Breast epithelium (tissue), 4 donors: ENCODE measurements at regions not wholly inside any gene's neighbourhood (a gene's known extent, or its start where the extent isn't known, plus 50 kb on each side); places are given as distances from the start of the nearest gene placed in this dataset.

Experiments
- DNase-seq, 2 donors: peaks; one replicate each; pipeline ENCODE4 v3.0.0-alpha.2; 2019; ENCODE audit warnings: low spot score in 2 of 2
- H3K27ac ChIP-seq, 2 donors: fragments of 200-600 bp; sonication (generic) in 1 of 2; one replicate each; pipeline ENCODE4 v1.5.1; 2016 to 2019; ENCODE audit warnings: mild to moderate bottlenecking in 1 of 2
- H3K27me3 ChIP-seq, 2 donors: fragments of 200-600 bp; sonication (generic) in 1 of 2; one replicate each; pipeline versions ENCODE4 v1.5.1 to v1.6.0; 2017 to 2019; ENCODE audit warnings: control low read depth in 1 of 2, mild to moderate bottlenecking in 1 of 2
- H3K36me3 ChIP-seq: fragments of 200-600 bp; one replicate; pipeline ENCODE4 v1.5.1; 2019
- H3K4me1 ChIP-seq, 2 donors: fragments of 200-600 bp; sonication (generic); one replicate each; pipeline ENCODE4 v1.5.1; 2016 to 2019; ENCODE audit warnings: control low read depth in 1 of 2
- H3K4me3 ChIP-seq, 3 donors: fragments of 200-600 bp; sonication (generic); 1 replicate in 2 of 3; 2 replicates in 1 of 3; pipeline ENCODE4 v1.5.1; 2016 to 2019; ENCODE audit warnings: mild to moderate bottlenecking in 3 of 3, moderate library complexity in 2 of 3
- H3K9me3 ChIP-seq, 2 donors: fragments of 200-600 bp; sonication (generic) in 1 of 2; one replicate each; pipeline ENCODE4 v1.5.1; 2016 to 2019; ENCODE audit warnings: control low read depth in 1 of 2
- CTCF ChIP-seq, 3 donors: fragments of 450-650 bp; IDR thresholded peaks; one replicate each; pipeline ENCODE4 v1.5.1; 2016 to 2017; ENCODE audit warnings: antibody characterized with exemption in 3 of 3, mild to moderate bottlenecking in 3 of 3, moderate library complexity in 3 of 3
- POLR2A ChIP-seq: fragments of 450-650 bp; IDR thresholded peaks from one replicate; pipeline ENCODE4 v1.6.1; 2016; ENCODE audit warnings: antibody characterized with exemption, mild to moderate bottlenecking, moderate library complexity
- POLR2AphosphoS5 ChIP-seq, 3 donors: sonication (generic); formaldehyde crosslinking; IDR thresholded peaks; one replicate each; pipeline ENCODE4 v1.6.1; 2017; ENCODE audit warnings: antibody characterized with exemption in 3 of 3
- intact Hi-C: fragments of 100-400 bp; cut with DNase I; formaldehyde crosslinking; loops from one replicate; pipeline ENCODE4 v1.15.1; 2023; ENCODE audit warnings: low total_unique reads

- Histone ChIP-seq H3K36me3 (no peaks in the 10 kb centered on the region), H3K9me3 (no peaks in the 10 kb centered on the region), H3K4me3 (no peak overlapping the region), H3K4me1 (no peaks in the 10 kb centered on the region), H3K27ac (no peak overlapping the region), H3K27me3 (no peaks in the 10 kb centered on the region)
- no peak for DNase-seq
- TF ChIP-seq POLR2AphosphoS5 (IDR thresholded peaks at IDR 0.05) (no peak), CTCF (IDR thresholded peaks at IDR 0.05) (no peak), POLR2A (no peak)
- intact Hi-C loops, result no loop called here
Measured at GRCh38 chr20:11162026-11162775, 488.4 kb upstream of the JAG1 start.

- H3K4me3 ChIP-seq, result no peak overlapping the region
- H3K36me3 ChIP-seq, result no peaks in the 10 kb centered on the region
- TF ChIP-seq CTCF (IDR thresholded peaks at IDR 0.05), result no peak
- TF ChIP-seq POLR2A, result no peak
- TF ChIP-seq POLR2AphosphoS5 (IDR thresholded peaks at IDR 0.05), result no peak
- DNase-seq, result no peak
- H3K27me3 ChIP-seq, result no peaks in the 10 kb centered on the region
- H3K9me3 ChIP-seq, result no peaks in the 10 kb centered on the region
- H3K4me1 ChIP-seq, result no peaks in the 10 kb centered on the region
- intact Hi-C loops, result no loop called here
- no peak overlapping the region for H3K27ac ChIP-seq
Measured at GRCh38 chr20:11165789-11166188, 492.0 kb upstream of the JAG1 start.

DNA sequence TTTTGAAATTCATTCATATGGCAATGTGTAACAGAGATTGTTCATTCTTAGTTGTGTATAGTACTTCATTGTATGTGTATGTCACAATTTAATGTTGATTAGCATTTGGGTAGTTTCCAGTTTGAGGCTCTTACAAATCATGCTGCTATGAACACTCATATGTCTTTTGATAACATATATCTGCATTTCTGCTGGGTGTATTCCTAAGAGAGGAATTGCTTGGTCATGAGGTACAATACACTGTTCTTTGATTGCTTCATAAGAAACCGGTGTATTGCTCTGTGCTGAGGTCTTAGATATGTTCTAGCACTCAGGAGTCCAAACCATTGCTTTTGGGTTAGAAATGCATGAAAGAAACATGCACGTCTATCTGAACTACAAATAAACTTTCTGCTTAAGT, 492.9 kb upstream of the JAG1 start:
- Histone ChIP-seq H3K36me3 (no peaks in the 10 kb centered on the region), H3K4me3 (no peak overlapping the region), H3K4me1 (no peaks in the 10 kb centered on the region), H3K9me3 (no peaks in the 10 kb centered on the region), H3K27me3 (no peaks in the 10 kb centered on the region), H3K27ac (no peak overlapping the region)
- no peak for TF ChIP-seq CTCF (IDR thresholded peaks at IDR 0.05)
- TF ChIP-seq POLR2A, result no peak
- TF ChIP-seq POLR2AphosphoS5 (IDR thresholded peaks at IDR 0.05), result no peak
- intact Hi-C loops, result no loop called here
- DNase-seq, result no peak

DNA sequence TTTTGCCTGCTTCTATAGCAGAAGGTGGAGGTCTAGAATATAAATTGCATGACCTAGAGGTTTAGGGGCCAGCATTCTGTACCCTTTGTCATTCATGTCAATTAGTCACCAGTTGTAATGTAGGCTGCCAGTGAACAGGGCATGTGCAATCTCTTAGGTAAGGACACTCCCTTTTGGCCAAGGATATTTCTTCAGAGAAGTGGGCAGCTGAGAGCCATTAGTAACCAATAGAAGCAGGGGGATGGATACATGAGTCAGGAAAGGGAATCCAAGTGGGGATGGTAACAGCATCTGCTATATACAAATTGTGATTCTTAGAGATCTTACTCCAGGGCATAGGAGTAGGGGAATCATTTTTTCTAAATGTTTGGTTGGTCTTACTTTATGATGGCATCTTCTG, 494.2 kb upstream of the JAG1 start:
- intact Hi-C loops, result no loop called here
- no peaks in the 10 kb centered on the region for H3K36me3 ChIP-seq
- no peaks in the 10 kb centered on the region for H3K4me1 ChIP-seq
- no peak overlapping the region for H3K4me3 ChIP-seq
- no peaks in the 10 kb centered on the region for H3K9me3 ChIP-seq
- H3K27ac ChIP-seq, result no peak overlapping the region
- H3K27me3 ChIP-seq, result no peaks in the 10 kb centered on the region
- TF ChIP-seq POLR2AphosphoS5 (IDR thresholded peaks at IDR 0.05), result no peak
- TF ChIP-seq POLR2A, result no peak
- no peak for TF ChIP-seq CTCF (IDR thresholded peaks at IDR 0.05)
- no peak for DNase-seq

DNA sequence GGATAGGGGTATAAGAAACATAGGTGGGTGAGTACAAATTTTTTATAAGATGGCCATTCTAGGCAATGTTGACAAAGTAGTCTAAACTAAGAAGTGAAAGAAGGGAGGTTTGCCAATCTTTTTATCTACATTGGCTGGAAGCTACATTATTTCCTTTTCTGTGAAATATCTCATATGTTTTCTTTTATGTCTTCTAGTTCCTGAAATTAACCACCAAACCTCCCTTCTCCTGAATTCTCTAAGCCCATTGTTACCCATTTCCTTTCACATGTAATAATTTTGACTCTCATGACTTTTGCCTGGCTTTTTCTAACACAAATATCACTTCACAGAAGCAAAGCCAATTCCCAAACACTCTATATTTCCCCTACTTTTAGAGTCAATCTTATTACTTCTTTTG, 496.2 kb upstream of the JAG1 start:
- no peak overlapping the region for H3K4me3 ChIP-seq
- H3K4me1 ChIP-seq, result no peaks in the 10 kb centered on the region
- TF ChIP-seq CTCF (IDR thresholded peaks at IDR 0.05) (no peak), POLR2AphosphoS5 (IDR thresholded peaks at IDR 0.05) (no peak), POLR2A (no peak)
- intact Hi-C loops, result no loop called here
- H3K27me3 ChIP-seq, result no peaks in the 10 kb centered on the region
- H3K27ac ChIP-seq, result no peak overlapping the region
- no peaks in the 10 kb centered on the region for H3K36me3 ChIP-seq
- H3K9me3 ChIP-seq, result no peaks in the 10 kb centered on the region
- DNase-seq, result no peak
